ENCODE measurements at regions not wholly inside any gene's neighbourhood (a gene's known extent, or its start where the extent isn't known, plus 50 kb on each side); places are given as distances from the start of the nearest gene placed in this dataset.

- H3K27me3 Mint-ChIP-seq (ENCODE audit: insufficient read depth, low read depth, poor library complexity), result peaks cover 10% of the 10 kb centered on the region
- ATAC-seq (no peak), DNase-seq (ENCODE audit: low spot score) (no peak)
- H3K4me3 Mint-ChIP-seq, result no peak overlapping the region
- H3K4me3 ChIP-seq, result no peak overlapping the region
- H3K4me1 ChIP-seq (ENCODE audit: insufficient read depth), result no peaks in the 10 kb centered on the region
- no peak for TF ChIP-seq CREB1 (CRISPR knock-in tag; IDR thresholded peaks at IDR 0.05; ENCODE audit: low read depth)
- no peaks in the 10 kb centered on the region; the same call in 1 of the 2 replicates for H3K36me3 ChIP-seq (ENCODE audit: insufficient read depth)
- peaks cover 34% of the 10 kb centered on the region for H3K36me3 Mint-ChIP-seq (ENCODE audit: low read depth)
- no peaks in the 10 kb centered on the region for H3K4me1 Mint-ChIP-seq
- no peak overlapping the region for H3K27ac ChIP-seq (ENCODE audit: low read depth)
- H3F3A ChIP-seq (replicated peaks; ENCODE audit: low read depth), result no peaks in the 10 kb centered on the region
- no peak overlapping the region for H2AFZ ChIP-seq
- H3K27me3 ChIP-seq (ENCODE audit: insufficient read depth), result no peaks in the 10 kb centered on the region
- peaks cover 67% of the 10 kb centered on the region for H3K9me3 Mint-ChIP-seq
- no peaks in the 10 kb centered on the region for H3K9me2 ChIP-seq (ENCODE audit: insufficient read depth)
- H3K27ac Mint-ChIP-seq, result no peak overlapping the region
- no peaks in the 10 kb centered on the region for H4K20me1 ChIP-seq (replicated peaks; ENCODE audit: insufficient read depth)
- H3K4me2 ChIP-seq, result no peak overlapping the region
- no peaks in the 10 kb centered on the region for H3K79me2 ChIP-seq (replicated peaks; ENCODE audit: insufficient read depth)
These were observed 112.8 kb upstream of the INSIG1 start for GRCh38 chr7:155184923-155185322.

GRCh38 chr7:155187061-155187785 is 110.5 kb upstream of the INSIG1 start:
- H3K4me3 Mint-ChIP-seq, result no peak overlapping the region
- no peaks in the 10 kb centered on the region; the same call in 1 of the 2 replicates for H3K36me3 ChIP-seq (ENCODE audit: insufficient read depth)
- H3K4me1 Mint-ChIP-seq, result peaks cover 5% of the 10 kb centered on the region; the same call in 2 of the 3 replicates
- no peaks in the 10 kb centered on the region for H3K9me2 ChIP-seq (ENCODE audit: insufficient read depth)
- no peak overlapping the region for H3K4me2 ChIP-seq
- H3K79me2 ChIP-seq (replicated peaks; ENCODE audit: insufficient read depth), result no peaks in the 10 kb centered on the region
- no peaks in the 10 kb centered on the region for H3K4me1 ChIP-seq (ENCODE audit: insufficient read depth)
- H3K9me3 Mint-ChIP-seq, result peaks cover 63% of the 10 kb centered on the region
- no peaks in the 10 kb centered on the region for H3F3A ChIP-seq (replicated peaks; ENCODE audit: low read depth)
- H2AFZ ChIP-seq, result no peak overlapping the region
- no peak overlapping the region for H3K4me3 ChIP-seq
- no peaks in the 10 kb centered on the region for H3K27me3 ChIP-seq (ENCODE audit: insufficient read depth)
- H3K27ac Mint-ChIP-seq, result no peak overlapping the region
- H3K27me3 Mint-ChIP-seq (ENCODE audit: insufficient read depth, low read depth, poor library complexity), result peaks cover 10% of the 10 kb centered on the region
- ATAC-seq, result no peak
- H3K27ac ChIP-seq (ENCODE audit: low read depth), result no peak overlapping the region
- no peak for DNase-seq (ENCODE audit: low spot score)
- no peaks in the 10 kb centered on the region for H4K20me1 ChIP-seq (replicated peaks; ENCODE audit: insufficient read depth)
- peaks cover 36% of the 10 kb centered on the region for H3K36me3 Mint-ChIP-seq (ENCODE audit: low read depth)
- TF ChIP-seq EZH2phosphoT487 (IDR thresholded peaks at IDR 0.05; ENCODE audit: unreplicated experiment) (no peak), STAT1 (IDR thresholded peaks at IDR 0.05; ENCODE audit: unreplicated experiment) (no peak), NANOG (IDR thresholded peaks at IDR 0.05; ENCODE audit: borderline replicate concordance) (no peak), EZH2 (IDR thresholded peaks at IDR 0.05; ENCODE audit: low read depth, unreplicated experiment) (no peak), ZNF462 (CRISPR knock-in tag; IDR thresholded peaks at IDR 0.05) (no peak), CREB1 (CRISPR knock-in tag; IDR thresholded peaks at IDR 0.05; ENCODE audit: low read depth) (no peak), POLR2AphosphoS5 (IDR thresholded peaks at IDR 0.05; ENCODE audit: low read depth) (no peak), CTCF (conservative IDR thresholded peaks at IDR 0.05; ENCODE audit: low read depth in 2 of 2) (no peak), ETS1 (IDR thresholded peaks at IDR 0.05) (no peak)

Measured in GM23338 (cell line).